ENCODE measurements at regions not wholly inside any gene's neighbourhood (a gene's known extent, or its start where the extent isn't known, plus 50 kb on each side); places are given as distances from the start of the nearest gene placed in this dataset.
A peak's percentile ranks its signal among the peaks of the same experiment; 100 is the strongest.

DNA sequence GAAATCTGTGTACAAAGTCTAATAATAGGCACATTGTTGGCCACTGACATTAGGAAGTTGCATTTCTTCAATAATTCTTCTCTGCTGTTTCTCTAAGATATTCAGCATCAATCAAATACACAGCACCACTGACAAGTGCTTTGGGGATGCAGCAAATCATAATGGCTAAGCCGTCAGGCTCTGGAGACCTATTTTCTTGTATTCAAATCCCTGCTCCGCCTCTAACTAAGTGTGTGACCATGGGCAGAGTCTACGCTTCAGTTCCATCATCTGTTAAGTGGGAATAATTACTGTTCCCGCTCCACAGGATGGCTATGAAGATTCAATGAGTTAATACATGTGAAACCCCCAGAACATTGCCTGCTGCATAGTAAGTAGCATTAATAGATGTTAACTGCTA is 176.9 kb downstream of the ADGRL4 start:
- Histone ChIP-seq H3K9ac (ENCODE audit: low read length) (no peak overlapping the region), H3K4me2 (ENCODE audit: low read length) (no peak overlapping the region), H3K9me3 (ENCODE audit: insufficient read depth, low read length) (no peaks in the 10 kb centered on the region), H3K4me3 (ENCODE audit: low read length) (no peak overlapping the region), H3K27ac (ENCODE audit: low read length) (no peak overlapping the region), H3K79me2 (ENCODE audit: low read length) (no peaks in the 10 kb centered on the region), H3K36me3 (replicated peaks; ENCODE audit: low read depth, low read length) (no peaks in the 10 kb centered on the region), H4K20me1 (ENCODE audit: insufficient read depth, low read length) (no peaks in the 10 kb centered on the region), H2AFZ (ENCODE audit: low read depth, low read length) (no peak overlapping the region), H3K27me3 (ENCODE audit: low read depth, low read length) (no peaks in the 10 kb centered on the region), H3K4me1 (ENCODE audit: low read length) (peaks cover 11% of the 10 kb centered on the region)
- TF ChIP-seq EZH2phosphoT487 (IDR thresholded peaks at IDR 0.05; ENCODE audit: low read depth) (no peak), CTCF (IDR thresholded peaks at IDR 0.05; ENCODE audit: low read depth, low read length) (no peak)

DNA sequence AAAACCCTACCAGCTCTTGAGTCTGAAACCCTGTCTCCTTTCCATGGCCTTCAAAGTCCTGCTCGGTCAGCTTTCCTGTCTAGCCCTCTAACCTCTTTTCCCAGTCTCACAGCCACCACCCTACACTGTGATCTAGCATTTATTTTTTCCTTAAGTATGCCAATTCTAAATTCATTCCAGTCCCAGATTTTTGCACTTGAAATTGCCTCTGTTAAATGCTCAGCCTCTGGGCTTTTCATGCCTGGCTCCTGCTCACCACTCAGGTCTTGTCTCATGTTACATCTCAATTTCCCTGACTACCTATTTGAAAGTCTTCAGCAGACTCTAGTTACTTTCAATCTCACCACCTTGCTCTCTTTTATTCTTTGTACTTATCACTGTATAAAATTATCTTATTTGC is 176.2 kb downstream of the ADGRL4 start:
- Histone ChIP-seq H3K9ac (ENCODE audit: low read length) (no peak overlapping the region), H3K27me3 (ENCODE audit: low read depth, low read length) (no peaks in the 10 kb centered on the region), H3K4me1 (ENCODE audit: low read length) (peaks cover 11% of the 10 kb centered on the region), H3K79me2 (ENCODE audit: low read length) (no peaks in the 10 kb centered on the region), H3K4me3 (ENCODE audit: low read length) (no peak overlapping the region), H3K9me3 (ENCODE audit: insufficient read depth, low read length) (no peaks in the 10 kb centered on the region), H3K36me3 (replicated peaks; ENCODE audit: low read depth, low read length) (no peaks in the 10 kb centered on the region), H2AFZ (ENCODE audit: low read depth, low read length) (no peak overlapping the region), H3K4me2 (ENCODE audit: low read length) (no peak overlapping the region), H4K20me1 (ENCODE audit: insufficient read depth, low read length) (no peaks in the 10 kb centered on the region), H3K27ac (ENCODE audit: low read length) (no peak overlapping the region)
- TF ChIP-seq EZH2phosphoT487 (IDR thresholded peaks at IDR 0.05; ENCODE audit: low read depth) (no peak), CTCF (IDR thresholded peaks at IDR 0.05; ENCODE audit: low read depth, low read length) (no peak)

DNA sequence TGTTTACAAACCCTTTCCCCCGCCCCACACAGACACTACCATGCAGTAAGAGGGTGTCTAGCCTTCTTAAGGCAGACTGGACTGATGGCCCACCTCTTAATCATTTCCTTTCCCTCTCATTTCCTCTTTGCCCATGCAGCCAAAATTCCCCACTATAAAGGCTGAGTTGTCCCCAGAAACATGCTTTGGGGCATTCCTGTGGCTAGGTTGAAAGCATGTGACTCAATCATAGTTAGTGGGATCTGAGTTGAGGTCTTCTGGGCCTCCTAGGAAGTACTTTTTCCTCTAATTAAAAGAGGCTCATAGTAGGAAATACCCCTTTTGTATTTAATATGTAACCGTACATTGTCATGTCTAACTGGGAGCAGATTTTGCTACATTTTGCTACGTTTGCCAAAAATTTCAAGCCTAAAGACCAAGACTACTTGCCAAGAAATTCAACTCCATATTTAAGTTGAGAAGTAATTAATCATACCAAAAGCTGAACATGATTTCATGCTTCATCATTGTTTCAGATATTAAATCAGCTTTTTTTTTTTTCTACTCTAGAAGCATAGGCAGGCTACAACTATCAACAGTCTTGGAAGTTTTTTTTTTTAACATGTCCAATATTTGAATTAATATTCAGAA is 174.7 kb downstream of the ADGRL4 start:
- Histone ChIP-seq H3K9ac (ENCODE audit: low read length) (no peak overlapping the region), H3K9me3 (ENCODE audit: insufficient read depth, low read length) (no peaks in the 10 kb centered on the region), H2AFZ (ENCODE audit: low read depth, low read length) (no peak overlapping the region), H3K4me2 (ENCODE audit: low read length) (0 out of 2 replicates have a peak overlapping the region, but pooled peaks have one; percentile 2), H3K27me3 (ENCODE audit: low read depth, low read length) (no peaks in the 10 kb centered on the region), H3K4me1 (ENCODE audit: low read length) (peaks cover 12% of the 10 kb centered on the region), H3K79me2 (ENCODE audit: low read length) (no peaks in the 10 kb centered on the region), H3K27ac (ENCODE audit: low read length) (no peak overlapping the region), H4K20me1 (ENCODE audit: insufficient read depth, low read length) (no peaks in the 10 kb centered on the region), H3K4me3 (ENCODE audit: low read length) (no peak overlapping the region), H3K36me3 (replicated peaks; ENCODE audit: low read depth, low read length) (no peaks in the 10 kb centered on the region)
- TF ChIP-seq CTCF (IDR thresholded peaks at IDR 0.05; ENCODE audit: low read depth, low read length) = no peak
- TF ChIP-seq EZH2phosphoT487 (IDR thresholded peaks at IDR 0.05; ENCODE audit: low read depth) = no peak

DNA sequence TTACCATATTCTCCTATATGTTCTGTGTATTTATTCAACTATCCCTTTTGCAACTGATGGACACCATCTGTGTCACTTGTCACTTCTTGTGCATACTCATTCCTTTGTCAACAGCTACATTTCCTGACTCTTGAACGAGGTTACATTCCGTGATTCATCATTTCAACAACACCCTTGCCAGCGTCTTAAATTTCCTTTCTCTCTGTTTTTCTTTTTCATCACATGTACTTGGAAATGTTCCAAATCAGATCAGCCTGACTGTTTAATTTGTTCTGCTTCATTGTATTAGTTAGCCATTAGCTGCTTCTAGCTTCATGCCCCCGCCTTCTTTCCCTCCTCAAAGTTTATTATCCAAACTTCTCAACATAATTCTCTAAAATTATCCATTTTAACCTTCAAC is 173.0 kb downstream of the ADGRL4 start:
- Histone ChIP-seq H3K36me3 (replicated peaks; ENCODE audit: low read depth, low read length) (no peaks in the 10 kb centered on the region), H3K9me3 (ENCODE audit: insufficient read depth, low read length) (no peaks in the 10 kb centered on the region), H3K9ac (ENCODE audit: low read length) (no peak overlapping the region), H3K27ac (ENCODE audit: low read length) (no peak overlapping the region), H3K4me1 (ENCODE audit: low read length) (peaks cover 18% of the 10 kb centered on the region), H3K79me2 (ENCODE audit: low read length) (no peaks in the 10 kb centered on the region), H4K20me1 (ENCODE audit: insufficient read depth, low read length) (no peaks in the 10 kb centered on the region), H3K4me3 (ENCODE audit: low read length) (no peak overlapping the region), H3K27me3 (ENCODE audit: low read depth, low read length) (no peaks in the 10 kb centered on the region), H3K4me2 (ENCODE audit: low read length) (no peak overlapping the region), H2AFZ (ENCODE audit: low read depth, low read length) (no peak overlapping the region)
- TF ChIP-seq EZH2phosphoT487 (IDR thresholded peaks at IDR 0.05; ENCODE audit: low read depth) (no peak), CTCF (IDR thresholded peaks at IDR 0.05; ENCODE audit: low read depth, low read length) (no peak)
